ENCODE measurements at regions not wholly inside any gene's neighbourhood (a gene's known extent, or its start where the extent isn't known, plus 50 kb on each side); places are given as distances from the start of the nearest gene placed in this dataset.

DNA sequence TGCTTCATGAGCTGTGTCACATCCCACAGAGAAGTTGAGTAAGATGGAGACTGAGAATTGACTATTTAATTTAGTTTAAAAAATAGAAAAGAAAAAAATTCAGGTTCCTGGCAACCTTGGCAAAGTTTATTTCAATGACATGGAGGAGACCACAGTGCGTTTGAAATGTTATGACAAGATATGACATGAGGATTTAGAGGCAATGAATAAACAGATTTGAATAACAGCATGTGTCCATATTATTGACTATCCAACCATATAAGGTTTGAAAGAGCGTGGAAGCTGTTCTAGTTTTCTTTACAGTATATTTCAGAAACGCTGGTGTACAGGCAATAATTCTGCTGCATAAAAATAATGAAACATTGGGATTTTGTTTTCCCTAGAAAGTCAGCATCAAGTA lies 303.9 kb downstream of the SMOC2 start:
- H3K4me3 ChIP-seq (ENCODE audit: low read length), result no peak overlapping the region
- TF ChIP-seq ZNF274 (IDR thresholded peaks at IDR 0.05; ENCODE audit: low read depth, low read length), result no peak

- no peak for TF ChIP-seq ZNF274 (IDR thresholded peaks at IDR 0.05; ENCODE audit: low read depth, low read length)
- no peak overlapping the region for H3K4me3 ChIP-seq (ENCODE audit: low read length)
Measured at GRCh38 chr6:168741942-168742782, 301.2 kb downstream of the SMOC2 start.

DNA sequence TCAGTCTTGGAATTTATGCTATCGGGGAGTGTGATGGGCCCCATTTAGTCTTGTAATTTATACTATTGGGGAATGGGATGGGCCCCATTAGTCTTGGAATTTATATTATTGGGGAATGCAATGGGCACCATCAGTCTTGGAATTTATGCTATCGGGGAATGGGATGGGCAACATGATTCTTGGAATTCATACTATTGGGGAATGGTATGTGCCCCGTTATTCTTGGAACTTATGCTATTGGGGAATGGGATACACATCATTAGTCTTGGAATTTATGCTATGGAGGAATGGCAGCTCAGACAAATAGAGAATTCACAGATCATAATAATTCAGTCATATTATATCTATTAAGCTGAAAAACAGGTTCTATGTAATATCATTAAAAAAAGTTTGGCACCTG lies 300.3 kb downstream of the SMOC2 start:
- no peak for TF ChIP-seq ZNF274 (IDR thresholded peaks at IDR 0.05; ENCODE audit: low read depth, low read length)
- no peak overlapping the region for H3K4me3 ChIP-seq (ENCODE audit: low read length)

DNA sequence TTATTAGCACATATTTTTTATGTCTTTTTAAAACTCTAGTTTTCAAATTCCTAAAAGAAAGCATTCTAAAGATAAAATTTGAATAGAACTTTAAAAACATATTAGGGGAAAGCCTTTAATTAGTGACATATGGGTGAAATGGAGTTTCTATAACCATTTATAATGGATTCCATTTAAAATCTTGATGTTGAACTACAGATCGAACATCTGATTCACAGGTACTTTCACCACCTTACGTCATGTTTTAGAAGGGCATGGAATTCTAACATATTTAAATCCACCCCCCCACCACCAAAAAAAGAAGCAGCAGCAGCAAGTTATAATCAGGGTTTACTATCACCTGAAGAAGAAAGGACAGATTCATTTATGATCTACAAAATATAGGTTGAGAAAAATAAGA lies 298.4 kb downstream of the SMOC2 start:
- no peak overlapping the region for H3K4me3 ChIP-seq (ENCODE audit: low read length)
- TF ChIP-seq ZNF274 (IDR thresholded peaks at IDR 0.05; ENCODE audit: low read depth, low read length), result no peak

- H3K4me3 ChIP-seq (ENCODE audit: low read length), result no peak overlapping the region
- TF ChIP-seq ZNF274 (IDR thresholded peaks at IDR 0.05; ENCODE audit: low read depth, low read length), result no peak
Measured at GRCh38 chr6:168737481-168737880, 296.5 kb downstream of the SMOC2 start.

- no peak overlapping the region for H3K4me3 ChIP-seq (ENCODE audit: low read length)
- no peak for TF ChIP-seq ZNF274 (IDR thresholded peaks at IDR 0.05; ENCODE audit: low read depth, low read length)
Measured at GRCh38 chr6:168737014-168737413, 296.0 kb downstream of the SMOC2 start.

DNA sequence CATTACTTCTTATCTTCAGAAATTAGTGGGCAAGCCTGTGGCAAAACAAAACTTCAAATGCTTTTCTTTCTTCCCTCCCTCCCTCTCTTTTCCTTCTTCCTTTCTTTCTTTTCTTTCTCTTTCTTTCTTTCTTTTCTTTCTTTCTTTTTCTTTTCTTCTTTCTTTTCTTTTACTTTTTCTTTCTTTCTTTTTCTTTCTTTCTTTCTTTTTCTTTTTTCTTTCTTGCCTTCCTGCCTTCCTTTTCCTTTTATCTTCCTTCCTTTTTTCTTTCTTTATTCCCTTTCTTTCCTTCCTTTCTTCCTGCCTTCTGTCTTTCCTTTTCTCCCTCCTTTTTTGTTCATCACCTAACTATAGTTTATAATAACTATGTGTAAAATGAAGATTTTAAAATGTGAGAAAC lies 295.1 kb downstream of the SMOC2 start:
- H3K4me3 ChIP-seq (ENCODE audit: low read length), result no peak overlapping the region
- no peak for TF ChIP-seq ZNF274 (IDR thresholded peaks at IDR 0.05; ENCODE audit: low read depth, low read length)

DNA sequence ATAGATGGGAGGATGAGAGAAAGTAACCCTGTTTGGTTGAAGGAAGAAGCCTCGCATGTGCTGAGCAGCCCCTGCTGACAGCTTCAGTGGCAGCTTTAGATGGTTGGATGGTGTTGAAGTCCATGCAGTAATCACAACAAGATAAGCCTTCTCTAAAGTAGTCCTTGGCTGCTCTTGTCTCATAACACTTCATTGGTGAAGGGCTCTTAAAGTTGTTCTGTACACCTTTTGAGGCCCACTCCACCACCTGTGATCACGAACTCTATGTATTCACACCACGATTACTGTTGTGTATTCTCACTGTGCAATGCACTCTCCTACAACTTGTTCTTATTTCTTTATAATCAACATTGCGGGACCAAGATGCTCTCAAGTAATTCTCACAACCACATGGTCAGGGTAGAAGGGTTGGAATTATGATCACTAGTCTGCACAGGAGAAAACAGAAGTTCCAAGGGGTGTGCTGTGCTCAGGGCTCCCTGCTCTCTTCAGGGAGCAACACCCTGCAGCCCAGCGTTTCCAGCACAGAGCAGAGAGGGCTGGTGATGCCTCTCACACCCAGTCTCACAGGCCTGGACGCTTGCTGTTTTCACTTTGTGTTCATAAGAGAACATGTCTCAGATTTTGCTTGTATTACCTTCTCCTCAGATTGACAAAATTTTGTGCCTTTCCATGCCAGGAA lies 294.4 kb downstream of the SMOC2 start:
- no peak for TF ChIP-seq ZNF274 (IDR thresholded peaks at IDR 0.05; ENCODE audit: low read depth, low read length)
- H3K4me3 ChIP-seq (ENCODE audit: low read length), result no peak overlapping the region

DNA sequence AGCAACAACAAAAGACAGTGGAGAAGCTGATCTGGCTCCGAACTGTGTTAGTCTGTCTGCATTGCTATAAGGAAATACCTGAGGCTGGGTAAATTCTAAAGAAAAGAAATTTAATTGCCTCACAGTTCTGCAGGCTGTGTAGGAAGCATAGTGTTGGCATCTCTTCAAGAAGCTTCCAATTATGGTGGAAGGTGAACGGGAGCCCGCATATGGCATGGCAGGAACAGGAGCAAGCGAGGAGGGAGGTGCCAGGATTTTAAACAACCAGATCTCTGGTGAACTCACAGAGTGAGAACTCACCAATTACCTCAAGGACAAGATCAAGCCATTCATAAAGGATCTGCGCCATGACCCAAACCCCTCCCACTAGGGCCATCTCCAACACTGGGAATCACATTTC lies 293.5 kb downstream of the SMOC2 start:
- no peak for TF ChIP-seq ZNF274 (IDR thresholded peaks at IDR 0.05; ENCODE audit: low read depth, low read length)
- no peak overlapping the region for H3K4me3 ChIP-seq (ENCODE audit: low read length)

DNA sequence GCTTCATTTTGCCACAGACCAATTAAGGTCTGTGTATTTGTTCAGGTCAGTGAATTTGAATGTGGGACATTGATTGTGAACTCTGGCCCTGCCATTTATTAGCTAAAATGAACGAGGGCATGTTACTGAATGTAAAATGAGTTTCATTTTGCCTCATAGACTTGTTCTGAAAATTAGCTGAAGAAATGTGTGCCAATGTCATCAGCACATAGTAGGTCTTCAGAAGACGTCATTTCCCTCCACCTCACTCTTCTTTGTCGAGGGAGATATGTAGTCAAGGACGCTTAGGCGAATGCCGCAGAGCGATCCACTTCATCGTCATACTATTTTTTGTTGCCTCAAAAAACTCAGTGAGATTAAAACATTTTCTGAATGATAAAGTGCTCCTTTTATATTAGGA lies 291.7 kb downstream of the SMOC2 start:
- H3K4me3 ChIP-seq (ENCODE audit: low read length), result no peak overlapping the region
- TF ChIP-seq ZNF274 (IDR thresholded peaks at IDR 0.05; ENCODE audit: low read depth, low read length), result no peak

DNA sequence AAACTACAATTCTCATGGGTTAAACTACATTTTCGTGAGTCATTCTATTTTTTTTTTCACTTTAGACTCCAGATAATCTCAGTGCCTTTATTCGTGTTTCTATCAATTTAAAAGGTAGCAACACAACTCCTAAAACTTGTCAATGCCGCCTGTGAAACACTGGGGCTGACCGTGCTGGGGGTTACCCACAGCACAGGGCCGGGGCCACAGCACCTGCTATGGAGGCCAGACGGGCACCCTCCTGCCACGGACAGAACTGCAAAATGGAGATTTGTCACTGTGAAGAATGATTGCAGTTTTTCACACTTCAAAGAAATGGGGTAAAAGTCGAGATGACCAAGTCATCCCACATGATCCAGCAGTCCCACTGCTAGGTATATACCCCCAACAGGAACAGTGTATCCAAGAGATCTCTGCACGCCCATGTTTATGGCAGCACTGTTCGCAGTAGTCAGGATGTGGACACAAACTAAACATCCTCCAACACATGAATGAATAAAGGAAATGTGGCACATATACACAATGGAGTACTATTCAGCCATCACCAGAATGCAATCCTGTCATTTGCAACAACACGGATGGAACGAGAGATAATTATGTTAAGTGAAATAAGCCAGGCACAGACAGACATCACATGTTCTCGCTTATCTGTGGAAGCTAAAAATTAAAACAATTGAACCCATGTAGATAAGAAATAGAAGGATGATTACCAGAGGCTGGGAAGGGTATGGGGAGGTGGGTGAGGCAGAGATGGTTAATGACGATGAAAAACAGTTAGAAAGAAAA lies 290.1 kb downstream of the SMOC2 start:
- H3K4me3 ChIP-seq (ENCODE audit: low read length), result no peak overlapping the region
- TF ChIP-seq ZNF274 (IDR thresholded peaks at IDR 0.05; ENCODE audit: low read depth, low read length), result no peak

- H3K4me3 ChIP-seq (ENCODE audit: low read length), result no peak overlapping the region
- no peak for TF ChIP-seq ZNF274 (IDR thresholded peaks at IDR 0.05; ENCODE audit: low read depth, low read length)
Measured at GRCh38 chr6:168728056-168728455, 287.1 kb downstream of the SMOC2 start.

- no peak overlapping the region for H3K4me3 ChIP-seq (ENCODE audit: low read length)
- TF ChIP-seq ZNF274 (IDR thresholded peaks at IDR 0.05; ENCODE audit: low read depth, low read length), result no peak
Measured at GRCh38 chr6:168726312-168726856, 285.4 kb downstream of the SMOC2 start.

DNA sequence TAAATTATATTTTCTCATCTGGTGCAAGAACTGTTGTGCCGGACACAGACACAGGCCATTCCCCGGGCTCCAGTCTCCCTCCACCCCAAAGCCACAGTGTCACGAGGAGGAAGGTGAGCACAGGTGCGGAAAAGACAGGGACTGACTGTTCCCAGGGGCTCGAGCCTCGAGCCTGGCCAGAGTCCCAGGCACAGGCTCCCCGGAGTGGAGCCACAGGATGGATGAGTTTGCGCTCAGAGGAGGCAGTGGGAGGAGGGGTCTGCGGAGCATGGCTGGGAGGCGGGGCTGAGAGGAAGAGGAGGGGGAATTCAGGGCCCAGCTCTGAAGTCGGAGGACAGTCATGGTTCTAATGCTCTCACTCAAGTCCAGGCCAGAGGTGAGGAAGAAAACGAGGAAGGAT lies 284.8 kb downstream of the SMOC2 start:
- no peak for TF ChIP-seq ZNF274 (IDR thresholded peaks at IDR 0.05; ENCODE audit: low read depth, low read length)
- no peak overlapping the region for H3K4me3 ChIP-seq (ENCODE audit: low read length)
